Retina (tissue), 1 donor: ENCODE measurements at regions not wholly inside any gene's neighbourhood (a gene's known extent, or its start where the extent isn't known, plus 50 kb on each side); places are given as distances from the start of the nearest gene placed in this dataset.

ENCODE experiments used
- DNase-seq: peaks from one replicate; pipeline ENCODE4 v3.0.0-alpha.2; 2016

DNA sequence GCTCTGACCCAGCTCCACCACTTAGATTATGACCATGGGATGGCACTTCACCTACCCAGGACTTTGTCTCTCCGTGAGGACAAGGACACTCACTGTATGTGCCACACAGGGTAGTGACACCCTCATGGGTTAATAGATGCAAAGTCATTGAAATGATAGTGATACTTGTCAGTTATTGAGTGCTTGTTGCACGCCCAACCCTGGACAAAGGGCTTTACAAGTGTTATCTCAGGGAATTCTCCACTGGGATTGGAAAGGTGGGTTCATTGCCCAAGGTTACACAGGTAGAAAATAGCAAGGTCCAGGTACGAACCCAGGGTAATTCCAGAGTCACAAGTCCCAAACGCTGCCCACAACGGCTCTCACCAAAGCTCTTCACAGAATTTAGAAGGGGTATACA is 158.2 kb downstream of the TRIM29 start:
- DNase-seq = no peak

- no peak for DNase-seq
Observed at GRCh38 chr11:119978696-119979095, 159.2 kb downstream of the TRIM29 start.

DNA sequence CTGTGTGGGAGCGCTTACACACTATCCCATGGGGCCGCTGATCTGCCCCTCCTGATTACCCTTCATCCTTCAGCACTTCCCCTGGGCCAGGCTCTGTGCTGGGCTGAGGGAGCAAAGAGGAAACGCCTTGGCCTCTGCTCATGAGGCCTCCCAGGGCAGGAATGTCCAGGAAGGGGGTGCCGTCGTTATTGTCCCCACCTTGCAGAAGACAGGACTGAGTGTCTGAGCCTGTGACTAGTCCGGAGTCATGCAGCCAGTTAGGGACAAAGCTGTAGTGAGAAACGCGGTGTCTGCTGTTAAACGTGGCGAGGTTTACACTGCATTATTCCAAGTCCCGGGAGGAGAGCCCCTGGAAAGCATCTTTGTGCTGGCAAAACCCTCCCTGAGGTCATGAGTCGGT is 160.0 kb downstream of the TRIM29 start:
- no peak for DNase-seq

GRCh38 chr11:119977561-119977860 is 160.4 kb downstream of the TRIM29 start:
- no peak for DNase-seq

DNA sequence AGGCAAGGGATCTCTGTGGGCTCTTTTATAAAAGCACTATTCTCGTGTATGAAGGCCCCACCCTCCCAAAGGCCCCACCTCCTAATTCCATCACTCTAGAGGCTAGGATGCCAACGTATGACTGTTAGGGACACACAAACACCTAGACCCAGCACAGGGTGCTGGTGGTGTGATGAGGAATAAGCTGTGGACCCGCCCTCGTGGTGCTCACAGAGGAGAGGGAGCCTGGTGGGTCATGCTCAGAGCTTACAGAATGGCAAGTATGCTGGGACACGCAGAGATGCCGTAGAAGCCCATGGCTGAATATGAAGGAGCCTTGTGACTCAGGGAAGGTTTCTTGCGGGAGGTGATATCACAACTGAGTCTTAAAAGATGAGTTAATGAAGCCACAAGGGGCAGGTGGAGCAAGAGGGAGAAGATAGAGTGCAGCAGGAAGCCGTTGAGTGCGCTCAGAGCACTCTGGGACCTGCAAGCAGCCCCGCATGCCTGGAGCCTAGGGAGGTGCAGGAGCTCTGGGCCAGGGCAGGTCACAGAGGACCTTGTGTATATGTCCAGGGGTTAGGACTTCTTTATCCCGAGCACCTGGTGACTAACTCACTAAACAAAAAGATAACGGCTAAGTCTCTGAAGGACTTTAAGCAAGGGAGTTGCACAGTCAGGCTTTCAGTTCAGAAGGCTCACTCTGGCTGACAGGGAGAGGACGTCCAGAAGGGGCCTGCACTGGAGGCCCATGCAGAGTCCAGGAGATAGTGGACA is 160.9 kb downstream of the TRIM29 start:
- DNase-seq = no peak

DNA sequence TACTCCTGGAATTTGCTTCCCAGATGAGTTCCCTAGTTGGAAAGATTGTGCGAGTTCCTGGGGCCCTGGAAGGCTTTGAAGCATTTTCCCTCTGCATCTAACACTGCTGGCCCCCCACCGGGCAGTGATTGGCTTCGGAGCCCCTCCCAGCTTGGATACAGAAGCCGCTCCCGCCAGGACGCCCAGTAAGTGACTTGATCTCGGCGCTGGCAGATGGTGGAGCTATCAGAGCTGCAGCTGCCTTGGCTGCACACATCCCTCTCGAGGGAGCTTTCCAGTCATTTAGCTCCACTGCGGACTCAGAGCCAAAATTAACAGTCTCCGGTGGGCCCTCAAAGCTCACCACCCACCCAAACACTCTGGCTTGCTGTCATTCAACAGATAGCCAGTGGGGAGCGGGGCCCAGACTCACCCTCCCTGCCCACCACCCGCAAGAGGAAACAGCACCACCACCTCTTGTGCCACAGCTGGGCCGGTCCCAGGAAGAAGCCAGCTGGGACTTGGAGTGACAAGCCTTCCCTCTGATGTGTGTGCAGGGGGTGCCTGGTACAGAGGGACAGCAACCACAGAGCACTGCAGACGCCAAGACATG is 162.3 kb downstream of the TRIM29 start:
- DNase-seq = peak; percentile 84

DNA sequence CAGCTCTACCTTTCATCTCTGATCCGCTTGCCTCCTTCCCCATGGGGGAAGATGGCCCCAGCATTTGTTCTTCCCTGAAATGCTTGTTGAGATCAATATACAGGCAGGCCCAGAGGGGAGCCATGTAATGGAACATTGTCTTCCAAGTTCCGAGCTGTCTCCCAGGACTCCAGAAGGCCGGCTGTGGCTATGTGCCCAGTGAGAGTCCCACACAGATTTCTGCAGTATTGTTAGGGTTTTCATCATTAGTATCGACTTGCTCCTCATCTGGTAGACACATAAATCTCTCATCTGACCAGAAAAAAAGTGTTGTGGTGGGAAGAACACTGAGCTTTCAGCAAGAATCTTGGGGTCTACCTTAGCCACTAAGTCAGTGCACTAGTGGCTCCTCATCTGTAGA is 163.4 kb downstream of the TRIM29 start:
- no peak for DNase-seq

GRCh38 chr11:119974051-119974450 is 163.9 kb downstream of the TRIM29 start:
- DNase-seq = no peak

GRCh38 chr11:119972281-119972680 is 165.6 kb downstream of the TRIM29 start:
- no peak for DNase-seq

- DNase-seq = no peak
Observed at GRCh38 chr11:119970555-119971304, 167.2 kb downstream of the TRIM29 start.

- no peak for DNase-seq
Observed at GRCh38 chr11:119964136-119965025, 173.5 kb downstream of the TRIM29 start.

GRCh38 chr11:119957951-119958350 is 180.0 kb downstream of the TRIM29 start:
- no peak for DNase-seq

DNA sequence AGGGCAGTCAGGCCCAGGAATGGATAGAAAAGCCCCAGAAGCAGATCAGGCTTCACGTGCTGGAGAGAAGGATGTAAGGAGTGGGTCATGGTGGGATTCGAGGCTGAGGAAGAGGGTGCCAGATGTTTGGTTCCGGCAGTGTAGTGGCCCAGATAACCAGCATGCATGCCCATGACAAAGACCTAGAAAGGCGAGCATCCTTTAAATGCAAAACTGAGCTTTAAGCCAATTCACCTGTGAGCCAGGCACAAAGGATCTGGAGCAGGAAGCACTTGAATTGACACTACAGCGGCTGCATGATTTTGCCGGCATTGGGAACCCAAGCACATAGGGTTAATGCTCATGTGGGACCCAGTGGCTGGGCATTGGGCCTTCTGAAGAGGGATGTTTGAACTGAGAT is 185.5 kb downstream of the TRIM29 start:
- DNase-seq = no peak

DNA sequence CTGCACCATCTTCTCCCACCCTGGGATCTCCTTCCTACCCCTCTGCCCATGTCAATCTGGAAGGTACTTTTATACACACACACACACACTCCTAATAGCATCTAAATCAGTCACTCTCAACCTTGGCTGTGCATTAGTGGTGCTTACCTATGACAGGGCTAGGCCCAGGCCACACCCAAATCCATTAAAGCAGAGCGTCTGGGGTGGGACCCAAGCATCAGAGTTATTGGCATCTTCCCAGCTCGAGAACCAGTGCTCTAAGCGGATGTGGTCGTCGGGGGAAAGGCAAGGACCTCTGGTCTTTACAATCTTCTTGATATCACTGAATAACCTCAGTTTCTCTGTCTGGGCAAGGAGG is 194.6 kb downstream of the TRIM29 start:
- DNase-seq = no peak

GRCh38 chr11:119942583-119943297 is 195.2 kb downstream of the TRIM29 start:
- DNase-seq = no peak

DNA sequence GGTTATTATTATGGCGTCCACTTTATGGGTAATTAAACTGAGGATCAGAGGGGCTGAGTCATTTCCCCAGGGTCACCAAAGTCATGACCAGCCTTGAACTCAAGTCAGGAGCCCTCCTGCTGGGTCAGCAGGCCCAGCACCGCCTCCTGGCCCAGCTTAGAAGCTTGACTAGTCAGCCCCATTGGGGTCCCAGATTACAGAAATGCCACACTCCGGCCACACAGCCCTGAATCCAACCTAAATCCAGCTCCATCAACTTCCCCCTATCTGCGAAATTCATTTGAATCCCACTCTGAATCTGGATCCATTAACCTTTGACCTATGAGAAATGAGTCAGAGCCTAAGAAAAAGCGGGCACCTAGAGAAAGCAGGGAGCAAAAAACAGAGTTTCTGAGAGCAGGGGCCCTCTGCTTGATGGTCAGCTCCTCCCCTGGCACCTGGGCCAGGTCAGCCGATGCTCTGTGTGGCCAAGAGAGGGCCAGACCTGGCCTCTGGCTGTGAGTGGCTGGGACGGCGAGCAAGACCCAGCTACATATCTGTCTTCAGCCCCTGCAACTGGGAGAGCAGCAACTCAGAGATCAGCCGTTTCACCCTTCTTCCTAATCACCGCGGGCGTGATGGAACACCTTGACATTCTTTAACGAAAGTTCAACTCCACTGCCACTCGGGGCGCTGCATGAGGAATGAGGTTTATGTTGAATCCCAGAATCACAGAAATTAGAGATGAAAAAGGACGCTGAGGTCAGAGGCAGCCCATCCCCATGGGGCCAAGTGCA is 196.1 kb downstream of the TRIM29 start:
- no peak for DNase-seq

GRCh38 chr11:119941171-119941570 is 196.7 kb downstream of the TRIM29 start:
- no peak for DNase-seq

DNA sequence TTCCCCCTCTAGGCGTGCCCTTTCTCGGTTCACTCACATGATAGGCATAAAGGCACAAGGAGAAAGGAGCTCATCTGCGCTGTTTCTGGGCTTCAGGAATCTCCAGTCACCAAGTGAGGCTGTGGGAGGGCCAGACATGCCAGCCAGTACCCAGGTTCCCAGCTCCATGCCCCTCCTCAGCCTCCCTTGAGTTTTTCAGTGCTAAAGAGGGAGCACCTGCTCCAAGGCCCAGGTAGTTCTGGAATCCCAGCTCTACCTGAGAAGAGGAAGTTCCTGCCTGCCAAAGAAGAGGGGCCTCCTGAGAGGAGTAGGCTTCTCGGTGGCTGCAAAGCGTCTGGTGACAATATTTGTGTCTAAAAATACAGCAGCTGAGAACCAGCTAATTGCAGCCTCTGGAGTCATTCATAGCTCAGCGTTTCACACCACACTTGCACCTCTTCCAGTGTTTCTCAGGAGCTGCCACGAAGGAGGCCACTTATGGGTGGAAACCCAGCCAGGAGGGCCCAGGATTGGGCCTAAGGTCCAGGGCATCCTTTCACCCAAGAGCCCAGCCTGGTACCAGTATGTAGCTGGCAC is 197.4 kb downstream of the TRIM29 start:
- DNase-seq = no peak

- DNase-seq = no peak
Observed at GRCh38 chr11:119937412-119937811, 200.5 kb downstream of the TRIM29 start.

DNA sequence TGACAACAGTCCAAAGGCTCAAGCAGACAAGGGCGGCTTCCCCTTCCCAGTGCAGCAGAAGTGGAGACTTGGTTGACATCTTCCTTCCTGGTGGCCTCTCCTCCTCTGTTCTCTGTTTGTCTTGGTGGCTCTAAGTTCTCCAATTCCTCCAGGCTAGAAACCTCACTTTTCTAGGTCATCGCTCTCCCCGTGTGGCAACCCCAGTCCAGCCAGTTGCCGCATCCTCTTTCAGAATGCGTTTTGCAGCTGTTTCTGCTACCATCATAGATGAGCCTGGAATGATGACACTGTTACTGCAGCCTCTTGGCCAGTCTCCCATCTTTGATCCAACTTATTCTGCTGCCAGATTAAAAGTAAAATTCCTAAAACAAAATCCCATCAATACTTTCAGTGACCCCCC is 201.5 kb downstream of the TRIM29 start:
- DNase-seq = no peak

- no peak for DNase-seq
Observed at GRCh38 chr11:119935349-119935925, 202.5 kb downstream of the TRIM29 start.
